Neural cell (in vitro differentiated cells): ENCODE measurements at regions not wholly inside any gene's neighbourhood (a gene's known extent, or its start where the extent isn't known, plus 50 kb on each side); places are given as distances from the start of the nearest gene placed in this dataset.

Experiments
- H2AFZ ChIP-seq: fragments of 200-600, 300-800 bp; sonication (generic), shearing (Covaris generic); 2 replicates; pipeline ENCODE4 v1.6.0; 2014; ENCODE audit warnings: low read depth, mild to moderate bottlenecking, antibody characterized with exemption, low read length, moderate library complexity
- H3F3A ChIP-seq: fragments of 200-600 bp; shearing (Covaris generic); 2 replicates; pipeline ENCODE4 v1.6.1; 2016; ENCODE audit warnings: mild to moderate bottlenecking, moderate library complexity, mixed read lengths, antibody characterized with exemption, low read length; ENCODE audit not compliant: insufficient read depth, poor library complexity, severe bottlenecking
- H3K27ac ChIP-seq: fragments of 200-600, 300-800 bp; sonication (generic), shearing (Covaris generic); 2 replicates; pipeline ENCODE4 v1.5.1; 2014; ENCODE audit warnings: mild to moderate bottlenecking, low read length, moderate library complexity
- H3K27me3 ChIP-seq: fragments of 300-800, 200-600 bp; sonication (generic), shearing (Covaris generic); 2 replicates; pipeline ENCODE4 v1.6.0; 2014; ENCODE audit warnings: mild to moderate bottlenecking, low read depth, low read length, moderate library complexity; ENCODE audit not compliant: insufficient read depth
- H3K36me3 ChIP-seq: fragments of 300-800, 200-600 bp; sonication (generic), shearing (Covaris generic); 2 replicates; pipeline ENCODE4 v1.5.1; 2014; ENCODE audit warnings: mild to moderate bottlenecking, antibody characterized with exemption, low read length, moderate library complexity; ENCODE audit not compliant: insufficient read depth
- H3K4me2 ChIP-seq: fragments of 300-800, 200-600 bp; sonication (generic), shearing (Covaris generic); 2 replicates; pipeline ENCODE4 v1.6.0; 2014; ENCODE audit warnings: mild to moderate bottlenecking, low read length
- H3K4me3 ChIP-seq: fragments of 300-800, 200-600 bp; sonication (generic), shearing (Covaris generic); 2 replicates; pipeline ENCODE4 v1.5.1; 2014; ENCODE audit warnings: mild to moderate bottlenecking, low read length, moderate library complexity
- H3K79me2 ChIP-seq: fragments of 200-600 bp; shearing (Covaris generic); replicated peaks from 2 replicates; pipeline ENCODE4 v1.6.0; 2014; ENCODE audit warnings: mild to moderate bottlenecking, low read length, moderate library complexity; ENCODE audit not compliant: insufficient read depth
- H3K9ac ChIP-seq: fragments of 300-800, 200-600 bp; sonication (generic), shearing (Covaris generic); 2 replicates; pipeline ENCODE4 v1.6.1; 2016; ENCODE audit warnings: mild to moderate bottlenecking, low read length, mixed read lengths
- H3K9me2 ChIP-seq: fragments of 200-600 bp; shearing (Covaris generic); 2 replicates; pipeline ENCODE4 v1.6.1; 2016; ENCODE audit warnings: mild to moderate bottlenecking, low read length, mixed read lengths; ENCODE audit not compliant: insufficient read depth
- H3K9me3 ChIP-seq: fragments of 200-600, 300-800 bp; sonication (generic), shearing (Covaris generic); 2 replicates; pipeline ENCODE4 v1.6.1; 2016; ENCODE audit warnings: mild to moderate bottlenecking, mixed run types, low read length, moderate library complexity, mixed read lengths
- H4K20me1 ChIP-seq: fragments of 200-600 bp; shearing (Covaris generic); 2 replicates; pipeline ENCODE4 v1.6.1; 2016; ENCODE audit warnings: mild to moderate bottlenecking, mixed run types; ENCODE audit not compliant: insufficient read depth
- CTCF ChIP-seq: fragments of 450-650 bp; IDR thresholded peaks from 2 replicates; pipeline ENCODE4 v1.5.1; 2014; ENCODE audit warnings: antibody characterized with exemption, mild to moderate bottlenecking, moderate library complexity; ENCODE audit not compliant: poor library complexity, severe bottlenecking
- EP300 ChIP-seq: fragments of 450-650 bp; conservative IDR thresholded peaks from 2 replicates; pipeline ENCODE4 v1.6.1; 2014; ENCODE audit warnings: antibody characterized with exemption, mild to moderate bottlenecking, moderate library complexity; ENCODE audit not compliant: poor library complexity, severe bottlenecking
- EZH2 ChIP-seq: fragments of 200-600, 300-800 bp; shearing (Covaris generic), sonication (generic); IDR thresholded peaks from 2 replicates; pipeline ENCODE4 v1.6.1; 2014; ENCODE audit warnings: antibody characterized with exemption, low read length, borderline replicate concordance, mild to moderate bottlenecking; ENCODE audit not compliant: insufficient read depth, poor library complexity, severe bottlenecking
- MXI1 ChIP-seq: fragments of 450-650 bp; conservative IDR thresholded peaks from 2 replicates; pipeline ENCODE4 v1.6.1; 2014; ENCODE audit warnings: antibody characterized with exemption, mild to moderate bottlenecking; ENCODE audit not compliant: poor library complexity, severe bottlenecking
- POLR2AphosphoS5 ChIP-seq: IDR thresholded peaks from 2 replicates; pipeline ENCODE4 v1.6.1; 2012
- RAD21 ChIP-seq: fragments of 450-650 bp; conservative IDR thresholded peaks from 2 replicates; pipeline ENCODE4 v1.6.1; 2014; ENCODE audit warnings: antibody characterized with exemption, mild to moderate bottlenecking, moderate library complexity
- SMC3 ChIP-seq: fragments of 450-650 bp; conservative IDR thresholded peaks from 2 replicates; pipeline ENCODE4 v1.6.1; 2014; ENCODE audit warnings: antibody characterized with exemption, mild to moderate bottlenecking, moderate library complexity; ENCODE audit not compliant: poor library complexity
- TAF1 ChIP-seq: IDR thresholded peaks from 2 replicates; pipeline ENCODE4 v1.6.1; 2012; ENCODE audit warnings: low read depth
- TF ChIP-seq, protein P1 (sequence below): IDR thresholded peaks from 2 replicates; pipeline ENCODE4 v1.6.1; 2012; ENCODE audit warnings: borderline replicate concordance

- Histone ChIP-seq H3K4me3 (no peak overlapping the region), H2AFZ (no peak overlapping the region), H3F3A (no peaks in the 10 kb centered on the region), H3K9me3 (peaks cover 7% of the 10 kb centered on the region), H4K20me1 (no peaks in the 10 kb centered on the region), H3K79me2 (no peaks in the 10 kb centered on the region), H3K4me2 (no peak overlapping the region), H3K9me2 (no peaks in the 10 kb centered on the region), H3K36me3 (no peaks in the 10 kb centered on the region), H3K9ac (no peak overlapping the region), H3K27me3 (no peaks in the 10 kb centered on the region), H3K27ac (no peak overlapping the region)
- no peak for TF ChIP-seq CTCF
Measured at GRCh38 chr5:104187656-104188055, 625.1 kb upstream of the NUDT12 start.

GRCh38 chr5:104186510-104186909 lies 623.9 kb upstream of the NUDT12 start:
- H3K79me2 ChIP-seq, result no peaks in the 10 kb centered on the region
- no peak for TF ChIP-seq MXI1
- no peak for TF ChIP-seq TAF1
- no peak for TF ChIP-seq CTCF
- TF ChIP-seq SMC3, result no peak
- no peak for TF ChIP-seq EP300
- TF ChIP-seq, protein P1, sequence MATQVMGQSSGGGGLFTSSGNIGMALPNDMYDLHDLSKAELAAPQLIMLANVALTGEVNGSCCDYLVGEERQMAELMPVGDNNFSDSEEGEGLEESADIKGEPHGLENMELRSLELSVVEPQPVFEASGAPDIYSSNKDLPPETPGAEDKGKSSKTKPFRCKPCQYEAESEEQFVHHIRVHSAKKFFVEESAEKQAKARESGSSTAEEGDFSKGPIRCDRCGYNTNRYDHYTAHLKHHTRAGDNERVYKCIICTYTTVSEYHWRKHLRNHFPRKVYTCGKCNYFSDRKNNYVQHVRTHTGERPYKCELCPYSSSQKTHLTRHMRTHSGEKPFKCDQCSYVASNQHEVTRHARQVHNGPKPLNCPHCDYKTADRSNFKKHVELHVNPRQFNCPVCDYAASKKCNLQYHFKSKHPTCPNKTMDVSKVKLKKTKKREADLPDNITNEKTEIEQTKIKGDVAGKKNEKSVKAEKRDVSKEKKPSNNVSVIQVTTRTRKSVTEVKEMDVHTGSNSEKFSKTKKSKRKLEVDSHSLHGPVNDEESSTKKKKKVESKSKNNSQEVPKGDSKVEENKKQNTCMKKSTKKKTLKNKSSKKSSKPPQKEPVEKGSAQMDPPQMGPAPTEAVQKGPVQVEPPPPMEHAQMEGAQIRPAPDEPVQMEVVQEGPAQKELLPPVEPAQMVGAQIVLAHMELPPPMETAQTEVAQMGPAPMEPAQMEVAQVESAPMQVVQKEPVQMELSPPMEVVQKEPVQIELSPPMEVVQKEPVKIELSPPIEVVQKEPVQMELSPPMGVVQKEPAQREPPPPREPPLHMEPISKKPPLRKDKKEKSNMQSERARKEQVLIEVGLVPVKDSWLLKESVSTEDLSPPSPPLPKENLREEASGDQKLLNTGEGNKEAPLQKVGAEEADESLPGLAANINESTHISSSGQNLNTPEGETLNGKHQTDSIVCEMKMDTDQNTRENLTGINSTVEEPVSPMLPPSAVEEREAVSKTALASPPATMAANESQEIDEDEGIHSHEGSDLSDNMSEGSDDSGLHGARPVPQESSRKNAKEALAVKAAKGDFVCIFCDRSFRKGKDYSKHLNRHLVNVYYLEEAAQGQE, result no peak
- TF ChIP-seq RAD21, result no peak
- TF ChIP-seq POLR2AphosphoS5, result no peak
- TF ChIP-seq EZH2, result no peak
- no peaks in the 10 kb centered on the region for H3K36me3 ChIP-seq
- H3K4me3 ChIP-seq, result no peak overlapping the region
- H3K27ac ChIP-seq, result no peak overlapping the region
- H4K20me1 ChIP-seq, result no peaks in the 10 kb centered on the region
- H3F3A ChIP-seq, result no peaks in the 10 kb centered on the region
- H3K9ac ChIP-seq, result no peak overlapping the region
- H3K9me2 ChIP-seq, result no peaks in the 10 kb centered on the region
- peaks cover 7% of the 10 kb centered on the region for H3K9me3 ChIP-seq
- H2AFZ ChIP-seq, result no peak overlapping the region
- no peak overlapping the region for H3K4me2 ChIP-seq
- H3K27me3 ChIP-seq, result no peaks in the 10 kb centered on the region
